ENCODE measurements at regions not wholly inside any gene's neighbourhood (a gene's known extent, or its start where the extent isn't known, plus 50 kb on each side); places are given as distances from the start of the nearest gene placed in this dataset.

- no peak overlapping the region for H3K27ac Mint-ChIP-seq
These were observed 371.8 kb upstream of the RGMB start for GRCh38 chr5:98401656-98402055.

DNA sequence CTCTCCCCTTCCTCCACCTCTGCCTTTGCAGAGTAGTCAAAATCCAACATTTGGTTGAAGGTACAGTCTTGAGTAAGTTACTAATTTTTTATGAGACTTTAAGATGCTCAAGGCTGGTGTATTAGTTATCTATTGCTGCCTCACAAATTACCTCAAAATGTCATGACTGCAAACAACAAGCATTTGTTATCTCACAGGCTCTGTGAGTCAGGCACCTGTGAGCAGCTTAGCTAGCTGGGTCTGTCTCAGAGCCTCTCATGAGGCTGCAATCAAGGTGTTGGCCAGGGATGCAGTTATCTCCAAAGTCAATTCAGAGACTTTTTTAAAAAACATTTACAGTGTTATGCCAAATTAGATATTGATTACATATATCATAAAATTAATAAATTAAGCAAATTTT, 371.3 kb upstream of the RGMB start:
- H3K4me1 ChIP-seq (ENCODE audit: control insufficient read depth in 1 of 2, extremely low read depth in 1 of 2, insufficient read depth in 2 of 2, low read length in 2 of 2) = no peaks in the 10 kb centered on the region
- Mint-ChIP-seq H3K36me3 (no peaks in the 10 kb centered on the region), H3K4me3 (no peak overlapping the region), H3K9me3 (no peaks in the 10 kb centered on the region), H3K4me1 (no peaks in the 10 kb centered on the region), H3K27me3 (no peaks in the 10 kb centered on the region), H3K27ac (no peak overlapping the region)
- CTCF ChIA-PET = interaction anchor here in 1 of 2 donors (0.7 kb wide), 1 partner anchor 334 kb away, joined by 3 read pairs; no protein-coding TSS in a partner anchor
- H3K9me3 ChIP-seq = no peaks in the 10 kb centered on the region
- POLR2A ChIA-PET = no interaction called here
- H3K27ac ChIP-seq (ENCODE audit: low read length) = no peak overlapping the region
- no peaks in the 10 kb centered on the region for H3K27me3 ChIP-seq (replicated peaks in 1 of 2; ENCODE audit: control insufficient read depth in 2 of 2, extremely low read depth in 1 of 2, insufficient read depth in 2 of 2, low read length in 1 of 2)
- no peak for ATAC-seq (replicated peaks in 1 of 4)
- H3K36me3 ChIP-seq (ENCODE audit: control insufficient read depth in 2 of 2, extremely low read depth in 1 of 2, insufficient read depth in 1 of 2, low read length in 1 of 2) = no peaks in the 10 kb centered on the region
- H3K4me3 ChIP-seq (ENCODE audit: control insufficient read depth in 1 of 2, extremely low read depth in 1 of 2, low read length in 1 of 2) = no peak overlapping the region
- no peak for DNase-seq

More at GRCh38 chr5:98401656-98402055, 371.8 kb upstream of the RGMB start:
- ChIA-PET POLR2A (no interaction called here), CTCF (no interaction called here)
- Mint-ChIP-seq H3K4me3 (no peak overlapping the region), H3K27me3 (no peaks in the 10 kb centered on the region), H3K9me3 (no peaks in the 10 kb centered on the region), H3K36me3 (no peaks in the 10 kb centered on the region), H3K4me1 (no peaks in the 10 kb centered on the region)
- H3K4me1 ChIP-seq (ENCODE audit: control insufficient read depth in 1 of 2, extremely low read depth in 1 of 2, insufficient read depth in 2 of 2, low read length in 2 of 2) = no peaks in the 10 kb centered on the region
- DNase-seq = no peak
- no peaks in the 10 kb centered on the region for H3K27me3 ChIP-seq (replicated peaks in 1 of 2; ENCODE audit: control insufficient read depth in 2 of 2, extremely low read depth in 1 of 2, insufficient read depth in 2 of 2, low read length in 1 of 2)
- H3K9me3 ChIP-seq = no peaks in the 10 kb centered on the region
- no peak overlapping the region for H3K27ac ChIP-seq (ENCODE audit: low read length)
- no peaks in the 10 kb centered on the region for H3K36me3 ChIP-seq (ENCODE audit: control insufficient read depth in 2 of 2, extremely low read depth in 1 of 2, insufficient read depth in 1 of 2, low read length in 1 of 2)
- no peak for ATAC-seq (replicated peaks in 1 of 4)
- H3K4me3 ChIP-seq (ENCODE audit: control insufficient read depth in 1 of 2, extremely low read depth in 1 of 2, low read length in 1 of 2) = no peak overlapping the region

- CTCF ChIA-PET = no interaction called here
- no peak for ATAC-seq (replicated peaks in 1 of 4)
- Histone ChIP-seq H3K4me1 (ENCODE audit: control insufficient read depth in 1 of 2, extremely low read depth in 1 of 2, insufficient read depth in 2 of 2, low read length in 2 of 2) (no peaks in the 10 kb centered on the region), H3K9me3 (no peaks in the 10 kb centered on the region), H3K36me3 (ENCODE audit: control insufficient read depth in 2 of 2, extremely low read depth in 1 of 2, insufficient read depth in 1 of 2, low read length in 1 of 2) (no peaks in the 10 kb centered on the region), H3K27ac (ENCODE audit: low read length) (no peak overlapping the region), H3K27me3 (replicated peaks in 1 of 2; ENCODE audit: control insufficient read depth in 2 of 2, extremely low read depth in 1 of 2, insufficient read depth in 2 of 2, low read length in 1 of 2) (no peaks in the 10 kb centered on the region), H3K4me3 (ENCODE audit: control insufficient read depth in 1 of 2, extremely low read depth in 1 of 2, low read length in 1 of 2) (no peak overlapping the region)
- Mint-ChIP-seq H3K9me3 (no peaks in the 10 kb centered on the region), H3K27me3 (no peaks in the 10 kb centered on the region), H3K4me3 (no peak overlapping the region), H3K4me1 (no peaks in the 10 kb centered on the region), H3K27ac (no peak overlapping the region), H3K36me3 (no peaks in the 10 kb centered on the region)
- WGBS (ENCODE audit: insufficient coverage) = no CpG with 5 or more reads among the region's 1 CpG
- POLR2A ChIA-PET = no interaction called here
- no peak for DNase-seq
These were observed 370.3 kb upstream of the RGMB start for GRCh38 chr5:98403131-98403530.

- ChIA-PET POLR2A (no interaction called here), CTCF (no interaction called here)
- ATAC-seq (replicated peaks in 1 of 4) = no peak
These were observed 358.5 kb upstream of the RGMB start for GRCh38 chr5:98414938-98415337.

GRCh38 chr5:98415663-98416062, 357.8 kb upstream of the RGMB start:
- ATAC-seq (replicated peaks in 1 of 4) (no peak), DNase-seq (no peak)
- no peaks in the 10 kb centered on the region for H3K36me3 Mint-ChIP-seq
- no peak overlapping the region for H3K27ac Mint-ChIP-seq
- H3K36me3 ChIP-seq (ENCODE audit: control insufficient read depth in 2 of 2, extremely low read depth in 1 of 2, insufficient read depth in 1 of 2, low read length in 1 of 2) = no peaks in the 10 kb centered on the region
- no peaks in the 10 kb centered on the region for H3K27me3 ChIP-seq (replicated peaks in 1 of 2; ENCODE audit: control insufficient read depth in 2 of 2, extremely low read depth in 1 of 2, insufficient read depth in 2 of 2, low read length in 1 of 2)
- no peak overlapping the region for H3K4me3 ChIP-seq (ENCODE audit: control insufficient read depth in 1 of 2, extremely low read depth in 1 of 2, low read length in 1 of 2)
- H3K9me3 Mint-ChIP-seq = peaks cover 0 to 3% (median 0%) of the 10 kb centered on the region in 3 donors
- POLR2A ChIA-PET = interaction anchor here in 1 of 2 donors (0.6 kb wide), 1 partner anchor 452 kb away, joined by 3 read pairs; no protein-coding TSS in a partner anchor
- no peaks in the 10 kb centered on the region for H3K4me1 Mint-ChIP-seq
- whole genome bisulfite sequencing (ENCODE audit: insufficient coverage) = no CpG with 5 or more reads among the region's 1 CpG
- H3K9me3 ChIP-seq = no peaks in the 10 kb centered on the region
- CTCF ChIA-PET = interaction anchor here in 1 of 2 donors (0.6 kb wide), 1 partner anchor 162 kb away, joined by 3 read pairs; no protein-coding TSS in a partner anchor
- no peak overlapping the region for H3K27ac ChIP-seq (ENCODE audit: low read length)
- H3K27me3 Mint-ChIP-seq = no peaks in the 10 kb centered on the region
- no peaks in the 10 kb centered on the region for H3K4me1 ChIP-seq (ENCODE audit: control insufficient read depth in 1 of 2, extremely low read depth in 1 of 2, insufficient read depth in 2 of 2, low read length in 2 of 2)
- H3K4me3 Mint-ChIP-seq = no peak overlapping the region

More at GRCh38 chr5:98414938-98415337, 358.5 kb upstream of the RGMB start:
- H3K27ac ChIP-seq (ENCODE audit: low read length) = no peak overlapping the region
- no peaks in the 10 kb centered on the region for H3K9me3 ChIP-seq
- Mint-ChIP-seq H3K27ac (no peak overlapping the region), H3K4me1 (no peaks in the 10 kb centered on the region), H3K36me3 (no peaks in the 10 kb centered on the region), H3K27me3 (no peaks in the 10 kb centered on the region), H3K4me3 (no peak overlapping the region), H3K9me3 (peaks cover 0 to 3% (median 0%) of the 10 kb centered on the region in 3 donors)
- H3K36me3 ChIP-seq (ENCODE audit: control insufficient read depth in 2 of 2, extremely low read depth in 1 of 2, insufficient read depth in 1 of 2, low read length in 1 of 2) = no peaks in the 10 kb centered on the region
- no peak for DNase-seq
- no peaks in the 10 kb centered on the region for H3K27me3 ChIP-seq (replicated peaks in 1 of 2; ENCODE audit: control insufficient read depth in 2 of 2, extremely low read depth in 1 of 2, insufficient read depth in 2 of 2, low read length in 1 of 2)
- no peak overlapping the region for H3K4me3 ChIP-seq (ENCODE audit: control insufficient read depth in 1 of 2, extremely low read depth in 1 of 2, low read length in 1 of 2)
- no peaks in the 10 kb centered on the region for H3K4me1 ChIP-seq (ENCODE audit: control insufficient read depth in 1 of 2, extremely low read depth in 1 of 2, insufficient read depth in 2 of 2, low read length in 2 of 2)

GRCh38 chr5:98416541-98416940, 356.9 kb upstream of the RGMB start:
- no peaks in the 10 kb centered on the region for H3K4me1 Mint-ChIP-seq
- H3K27me3 Mint-ChIP-seq = no peaks in the 10 kb centered on the region
- CTCF ChIA-PET = interaction anchor here in 1 of 2 donors (0.6 kb wide), 1 partner anchor 161 kb away, joined by 3 read pairs; no protein-coding TSS in a partner anchor
- peaks cover 0 to 3% (median 0%) of the 10 kb centered on the region in 3 donors for H3K9me3 Mint-ChIP-seq
- no peak overlapping the region for H3K27ac Mint-ChIP-seq
- no peaks in the 10 kb centered on the region for H3K27me3 ChIP-seq (replicated peaks in 1 of 2; ENCODE audit: control insufficient read depth in 2 of 2, extremely low read depth in 1 of 2, insufficient read depth in 2 of 2, low read length in 1 of 2)
- POLR2A ChIA-PET = interaction anchor here in 1 of 2 donors (0.6 kb wide), 1 partner anchor 453 kb away, joined by 3 read pairs; no protein-coding TSS in a partner anchor
- no peaks in the 10 kb centered on the region for H3K9me3 ChIP-seq
- no peak for ATAC-seq (replicated peaks in 1 of 4)
- no peak overlapping the region for H3K4me3 Mint-ChIP-seq
- no peaks in the 10 kb centered on the region for H3K36me3 ChIP-seq (ENCODE audit: control insufficient read depth in 2 of 2, extremely low read depth in 1 of 2, insufficient read depth in 1 of 2, low read length in 1 of 2)
- H3K36me3 Mint-ChIP-seq = no peaks in the 10 kb centered on the region
- H3K4me1 ChIP-seq (ENCODE audit: control insufficient read depth in 1 of 2, extremely low read depth in 1 of 2, insufficient read depth in 2 of 2, low read length in 2 of 2) = no peaks in the 10 kb centered on the region
- H3K27ac ChIP-seq (ENCODE audit: low read length) = no peak overlapping the region
- no peak overlapping the region for H3K4me3 ChIP-seq (ENCODE audit: control insufficient read depth in 1 of 2, extremely low read depth in 1 of 2, low read length in 1 of 2)
- no peak for DNase-seq

- Mint-ChIP-seq H3K27ac (no peak overlapping the region), H3K9me3 (peaks cover 0 to 3% (median 0%) of the 10 kb centered on the region in 3 donors), H3K36me3 (no peaks in the 10 kb centered on the region), H3K4me3 (no peak overlapping the region), H3K4me1 (no peaks in the 10 kb centered on the region), H3K27me3 (no peaks in the 10 kb centered on the region)
- no CpG with 5 or more reads among the region's 1 CpG for WGBS (ENCODE audit: insufficient coverage)
- CTCF ChIA-PET = no interaction called here
- POLR2A ChIA-PET = no interaction called here
- H3K4me3 ChIP-seq (ENCODE audit: control insufficient read depth in 1 of 2, extremely low read depth in 1 of 2, low read length in 1 of 2) = no peak overlapping the region
- no peaks in the 10 kb centered on the region for H3K27me3 ChIP-seq (replicated peaks in 1 of 2; ENCODE audit: control insufficient read depth in 2 of 2, extremely low read depth in 1 of 2, insufficient read depth in 2 of 2, low read length in 1 of 2)
- no peak overlapping the region for H3K27ac ChIP-seq (ENCODE audit: low read length)
- no peaks in the 10 kb centered on the region for H3K4me1 ChIP-seq (ENCODE audit: control insufficient read depth in 1 of 2, extremely low read depth in 1 of 2, insufficient read depth in 2 of 2, low read length in 2 of 2)
- ATAC-seq (replicated peaks in 1 of 4) = no peak
- no peaks in the 10 kb centered on the region for H3K36me3 ChIP-seq (ENCODE audit: control insufficient read depth in 2 of 2, extremely low read depth in 1 of 2, insufficient read depth in 1 of 2, low read length in 1 of 2)
- H3K9me3 ChIP-seq = no peaks in the 10 kb centered on the region
- no peak for DNase-seq
These were observed 353.6 kb upstream of the RGMB start for GRCh38 chr5:98419825-98420224.
